Endothelial cell of umbilical vein (primary cell): ENCODE measurements at regions not wholly inside any gene's neighbourhood (a gene's known extent, or its start where the extent isn't known, plus 50 kb on each side); places are given as distances from the start of the nearest gene placed in this dataset.

Source experiments
- EZH2 ChIP-seq: IDR thresholded peaks from 2 replicates; pipeline ENCODE4 v1.6.1; 2012; ENCODE audit warnings: borderline replicate concordance, low read depth, mild to moderate bottlenecking, moderate library complexity, low read length, inconsistent platforms; ENCODE audit not compliant: severe bottlenecking
- FOS ChIP-seq: IDR thresholded peaks from 2 replicates; pipeline ENCODE4 v1.6.1; 2011; ENCODE audit warnings: mild to moderate bottlenecking, low read length, moderate library complexity, borderline replicate concordance; ENCODE audit not compliant: insufficient read depth
- JUN ChIP-seq: IDR thresholded peaks from 2 replicates; pipeline ENCODE4 v1.6.1; 2011; ENCODE audit warnings: borderline replicate concordance, low read depth; ENCODE audit not compliant: insufficient read length, insufficient read depth
- POLR2A ChIP-seq: IDR thresholded peaks from 2 replicates; pipeline ENCODE4 v1.6.1; 2012; ENCODE audit warnings: low read depth, mild to moderate bottlenecking, control low read depth, low read length
- POLR2AphosphoS5 ChIP-seq: IDR thresholded peaks from 2 replicates; pipeline ENCODE4 v1.6.1; 2012; ENCODE audit warnings: low read depth, mild to moderate bottlenecking, control low read depth, low read length, moderate library complexity; ENCODE audit not compliant: insufficient read depth
- TF ChIP-seq, protein P1 (sequence below), 2 donors: IDR thresholded peaks; 1 replicate in 1 of 2; 2 replicates in 1 of 2; pipeline ENCODE4 v1.5.1; 2011; ENCODE audit warnings: low read length in 2 of 2, mild to moderate bottlenecking in 2 of 2, moderate library complexity in 2 of 2, control low read depth in 1 of 2, inconsistent platforms in 1 of 2, low read depth in 1 of 2; ENCODE audit not compliant: insufficient read depth in 1 of 2; ENCODE audit errors: extremely low read depth in 1 of 2

DNA sequence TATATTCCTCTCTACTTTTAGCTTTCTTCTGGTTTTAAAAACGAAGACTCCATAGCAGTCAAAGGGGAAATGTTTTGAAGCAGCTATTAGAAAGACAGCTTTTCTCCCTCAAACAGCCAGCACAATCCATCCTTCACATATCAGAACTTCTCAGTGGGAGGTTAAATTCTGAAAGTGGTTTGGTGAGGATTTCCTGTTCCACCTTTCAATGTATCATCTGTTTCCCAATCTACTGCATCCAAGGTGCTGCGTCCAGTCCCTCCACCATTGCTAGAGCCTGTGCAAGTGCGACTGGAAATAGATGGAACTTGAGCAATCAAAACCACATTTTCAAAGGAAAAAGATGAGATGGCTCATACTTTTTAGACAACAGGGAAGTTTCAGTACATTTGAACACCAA, 508.3 kb upstream of the ARID1B start:
- TF ChIP-seq, protein P1, sequence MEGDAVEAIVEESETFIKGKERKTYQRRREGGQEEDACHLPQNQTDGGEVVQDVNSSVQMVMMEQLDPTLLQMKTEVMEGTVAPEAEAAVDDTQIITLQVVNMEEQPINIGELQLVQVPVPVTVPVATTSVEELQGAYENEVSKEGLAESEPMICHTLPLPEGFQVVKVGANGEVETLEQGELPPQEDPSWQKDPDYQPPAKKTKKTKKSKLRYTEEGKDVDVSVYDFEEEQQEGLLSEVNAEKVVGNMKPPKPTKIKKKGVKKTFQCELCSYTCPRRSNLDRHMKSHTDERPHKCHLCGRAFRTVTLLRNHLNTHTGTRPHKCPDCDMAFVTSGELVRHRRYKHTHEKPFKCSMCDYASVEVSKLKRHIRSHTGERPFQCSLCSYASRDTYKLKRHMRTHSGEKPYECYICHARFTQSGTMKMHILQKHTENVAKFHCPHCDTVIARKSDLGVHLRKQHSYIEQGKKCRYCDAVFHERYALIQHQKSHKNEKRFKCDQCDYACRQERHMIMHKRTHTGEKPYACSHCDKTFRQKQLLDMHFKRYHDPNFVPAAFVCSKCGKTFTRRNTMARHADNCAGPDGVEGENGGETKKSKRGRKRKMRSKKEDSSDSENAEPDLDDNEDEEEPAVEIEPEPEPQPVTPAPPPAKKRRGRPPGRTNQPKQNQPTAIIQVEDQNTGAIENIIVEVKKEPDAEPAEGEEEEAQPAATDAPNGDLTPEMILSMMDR (IDR thresholded peaks at IDR 0.05; ENCODE audit: extremely low read depth in 1 of 2, insufficient read depth in 1 of 2, low read depth in 1 of 2, low read length in 2 of 2) = no peak
- TF ChIP-seq EZH2 = no peak
- TF ChIP-seq JUN = no peak
- no peak for TF ChIP-seq POLR2A
- no peak for TF ChIP-seq POLR2AphosphoS5
- no peak for TF ChIP-seq FOS
